H54 (cell line): ENCODE measurements at regions not wholly inside any gene's neighbourhood (a gene's known extent, or its start where the extent isn't known, plus 50 kb on each side); places are given as distances from the start of the nearest gene placed in this dataset.
"Not testable (repeated sequence)": the region's sequence is repeated elsewhere in the genome, so short reads cannot be mapped to it uniquely, and the experiment has no call there.

ENCODE experiments used
- DNase-seq: peaks from one replicate; pipeline ENCODE4 v3.0.0; 2011; ENCODE audit warnings: low spot score, mixed read lengths; ENCODE audit not compliant: insufficient read length
- FAIRE-seq: peaks from 3 replicates; lab custom pipeline; 2011; peaks lifted over from hg19 to GRCh38; lab: Jason Lieb, UNC
- POLR2A ChIP-seq: IDR thresholded peaks from 2 replicates; pipeline ENCODE4 v1.6.1; 2011; ENCODE audit warnings: low read depth, mild to moderate bottlenecking, low read length

GRCh38 chr11:116357784-116358544 lies 414.8 kb downstream of the BUD13 start:
- no peak for TF ChIP-seq POLR2A
- DNase-seq (no peak), FAIRE-seq (no peak)

DNA sequence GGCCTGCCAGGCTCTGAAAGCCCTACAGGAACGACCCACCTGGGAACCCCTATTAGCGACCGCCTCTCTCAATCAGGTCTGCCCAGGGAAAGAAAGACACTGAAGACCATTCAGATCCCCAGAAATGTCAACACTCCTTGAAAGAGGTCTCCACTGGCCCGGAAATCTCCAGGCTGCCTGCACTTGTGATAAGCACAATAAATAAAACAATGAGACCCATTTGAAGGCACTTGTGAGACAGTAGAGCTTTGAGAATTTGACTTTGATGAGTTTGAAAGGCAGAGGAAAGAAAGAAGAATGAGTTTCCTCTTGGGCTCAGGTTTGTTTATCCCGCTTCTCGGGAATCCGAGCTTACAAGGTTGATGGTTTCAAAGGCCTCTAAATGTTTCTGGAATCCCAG lies 416.3 kb downstream of the BUD13 start:
- FAIRE-seq, result no peak
- TF ChIP-seq POLR2A, result no peak
- DNase-seq, result no peak

DNA sequence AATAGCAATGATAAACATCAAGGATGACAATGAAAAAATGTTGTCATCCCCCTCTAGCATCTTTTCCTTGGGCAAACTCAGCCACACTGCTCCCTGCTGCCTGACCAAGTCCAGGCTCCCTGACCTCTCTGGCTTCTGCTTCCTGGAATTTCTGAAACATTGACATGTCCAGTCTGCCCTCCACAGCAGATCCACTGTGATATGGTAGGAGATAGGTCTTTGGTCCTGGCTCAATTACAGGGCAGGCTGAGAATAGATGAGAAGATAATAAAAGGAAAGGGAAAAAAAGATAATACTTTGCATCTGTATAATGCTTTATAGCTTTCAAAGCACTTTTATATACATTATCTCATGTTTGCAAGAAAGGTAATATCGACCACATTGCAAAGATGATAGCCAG lies 417.7 kb downstream of the BUD13 start:
- no peak for TF ChIP-seq POLR2A
- FAIRE-seq (no peak), DNase-seq (no peak)

- TF ChIP-seq POLR2A, result no peak
- DNase-seq (no peak), FAIRE-seq (no peak)
These were observed 419.2 kb downstream of the BUD13 start for GRCh38 chr11:116353589-116353988.

DNA sequence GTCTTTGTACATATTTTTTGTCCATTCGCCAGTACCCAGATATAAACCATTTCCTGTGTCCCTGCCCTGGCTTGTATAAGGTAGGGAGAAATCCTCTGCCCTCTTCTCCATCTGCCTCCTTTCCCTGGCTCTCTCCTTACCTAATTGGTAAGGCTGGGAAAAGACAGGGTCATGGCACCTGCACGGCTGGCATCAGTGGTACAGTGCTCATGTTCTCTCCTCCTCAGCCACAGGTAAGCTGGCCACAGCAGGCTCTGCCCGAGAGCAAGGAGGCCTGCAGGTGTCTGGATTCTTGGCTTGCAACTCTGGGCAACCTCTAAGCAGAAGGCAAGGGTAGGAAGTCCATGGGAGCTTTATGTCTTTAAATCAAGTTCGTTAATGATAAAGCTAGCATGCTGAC lies 419.9 kb downstream of the BUD13 start:
- TF ChIP-seq POLR2A, result no peak
- DNase-seq (no peak), FAIRE-seq (no peak)

GRCh38 chr11:116348226-116348625 lies 424.6 kb downstream of the BUD13 start:
- no peak for TF ChIP-seq POLR2A
- DNase-seq (no peak), FAIRE-seq (no peak)

GRCh38 chr11:116345575-116345974 lies 427.2 kb downstream of the BUD13 start:
- no peak for FAIRE-seq
- DNase-seq, result no peak
- TF ChIP-seq POLR2A, result no peak

GRCh38 chr11:116344601-116345000 lies 428.2 kb downstream of the BUD13 start:
- FAIRE-seq (no peak), DNase-seq (no peak)
- TF ChIP-seq POLR2A, result no peak

- no peak for DNase-seq
- TF ChIP-seq POLR2A, result no peak
- no peak for FAIRE-seq
These were observed 429.5 kb downstream of the BUD13 start for GRCh38 chr11:116343270-116343669.

GRCh38 chr11:116342148-116342547 lies 430.6 kb downstream of the BUD13 start:
- DNase-seq, result no peak
- FAIRE-seq, result no peak
- no peak for TF ChIP-seq POLR2A

DNA sequence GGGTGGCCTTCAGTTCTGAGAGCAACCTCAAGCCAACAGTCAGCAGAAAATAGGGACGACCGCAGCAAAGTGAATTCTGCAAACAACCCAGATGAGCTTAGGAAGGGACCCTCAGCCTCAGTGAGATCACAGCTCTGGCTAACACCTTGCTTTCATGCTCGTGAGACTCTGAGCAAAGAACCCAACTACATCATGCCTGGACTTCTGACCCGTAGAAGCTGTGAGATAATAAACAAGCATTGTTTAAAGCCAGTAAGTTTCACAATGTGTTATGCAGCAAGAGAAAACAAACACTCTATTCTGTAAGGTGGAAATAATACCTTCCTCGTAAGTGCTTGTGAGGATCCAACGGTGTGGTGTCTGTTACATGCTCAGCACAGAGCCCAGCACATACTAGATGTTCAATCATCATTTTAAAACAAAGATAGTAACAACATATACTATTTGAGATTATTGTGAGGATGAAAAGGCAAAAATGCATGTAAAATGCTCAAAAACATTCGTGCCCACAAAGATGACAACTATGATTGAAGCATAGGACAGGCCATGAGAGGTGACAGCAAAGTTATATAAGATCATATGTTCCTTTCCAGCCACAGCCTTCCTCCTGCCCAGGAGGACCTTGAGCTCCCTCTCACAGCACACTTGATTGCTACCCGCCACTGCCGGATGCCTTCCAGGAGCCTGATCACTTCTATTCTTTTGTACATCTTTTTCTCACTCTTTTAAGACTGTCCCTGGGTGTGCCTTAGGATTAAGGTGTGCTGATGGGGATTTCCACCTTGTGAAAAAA lies 433.3 kb downstream of the BUD13 start:
- DNase-seq (no peak), FAIRE-seq (no peak)
- no peak for TF ChIP-seq POLR2A

DNA sequence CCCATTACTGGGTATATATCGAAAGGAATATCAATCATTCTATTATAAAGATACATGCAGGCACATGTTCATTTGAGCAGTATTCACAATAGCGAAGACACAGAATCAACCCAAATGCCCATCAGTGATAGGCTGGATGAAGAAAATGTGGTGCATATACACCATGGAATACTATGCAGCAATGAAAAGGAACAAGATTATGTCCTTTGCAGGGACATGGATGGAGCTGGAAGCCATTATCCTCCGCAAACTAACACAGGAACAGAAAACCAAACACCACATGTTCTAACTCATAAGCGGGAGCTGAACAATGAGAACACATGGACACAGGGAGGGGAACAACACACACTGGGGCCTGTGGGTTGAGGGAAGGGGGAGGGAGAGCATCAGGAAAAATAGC lies 434.3 kb downstream of the BUD13 start:
- FAIRE-seq, DNase-seq: not testable (repeated sequence)

GRCh38 chr11:116336540-116336939 lies 436.2 kb downstream of the BUD13 start:
- no peak for TF ChIP-seq POLR2A
- DNase-seq (no peak), FAIRE-seq (no peak)

DNA sequence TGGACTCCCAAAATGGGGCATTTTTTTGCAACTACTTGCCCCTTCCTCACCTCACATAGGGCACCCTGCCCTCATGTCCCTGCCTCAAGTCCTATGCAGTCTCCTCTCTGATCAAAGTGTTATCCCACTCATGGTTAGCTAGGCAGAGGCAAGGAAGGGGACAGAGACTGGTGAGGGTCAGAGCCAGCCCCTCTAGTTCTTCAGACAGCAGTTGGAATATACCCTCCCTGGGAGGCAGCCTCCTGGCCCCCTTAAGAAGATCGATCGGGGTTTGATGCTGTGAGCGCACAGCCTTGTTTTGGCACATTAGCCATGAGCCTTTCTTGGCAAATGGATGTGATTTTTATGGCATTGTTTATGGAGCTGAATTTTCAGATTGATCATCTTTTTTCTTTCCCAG lies 436.9 kb downstream of the BUD13 start:
- FAIRE-seq, result no peak
- no peak for TF ChIP-seq POLR2A

GRCh38 chr11:116335078-116335477 lies 437.7 kb downstream of the BUD13 start:
- FAIRE-seq (no peak), DNase-seq (no peak)
- no peak for TF ChIP-seq POLR2A

More for the DNA sequence above, 436.9 kb downstream of the BUD13 start:
- no peak for DNase-seq

DNA sequence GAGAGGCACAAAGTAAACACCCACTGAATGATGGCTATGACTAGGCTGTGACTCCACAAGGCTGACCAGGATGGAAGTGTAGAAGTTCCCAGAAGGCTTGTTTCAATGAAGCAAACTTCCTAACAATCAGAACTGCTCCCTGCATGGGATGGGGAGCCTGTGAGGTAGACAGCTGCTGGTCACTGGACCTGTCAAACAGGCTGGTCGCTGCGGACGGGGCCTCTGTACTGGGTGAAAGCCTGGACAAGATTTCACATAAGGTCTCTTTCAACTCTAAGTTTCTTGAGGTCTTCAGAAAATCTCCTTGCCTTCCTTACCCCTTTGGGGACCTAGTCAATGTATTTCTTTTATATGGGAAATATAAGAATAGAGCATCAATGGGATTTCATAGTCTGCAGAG lies 438.2 kb downstream of the BUD13 start:
- FAIRE-seq (no peak), DNase-seq (no peak)
- TF ChIP-seq POLR2A, result no peak
